Endothelial cell of umbilical vein (primary cell): ENCODE measurements at regions not wholly inside any gene's neighbourhood (a gene's known extent, or its start where the extent isn't known, plus 50 kb on each side); places are given as distances from the start of the nearest gene placed in this dataset.

ENCODE experiments used
- BruUV-seq: library from RNA; stranded (reverse); fragments of 400-500 nt; replicated peaks from 2 replicates; lab custom pipeline; 2021; lab: Mats Ljungman, UMichigan
- CTCF ChIA-PET: fragments of 300-600, 350-600 bp; sonication (Branson Sonifier 250); formaldehyde crosslinking; loops from one replicate; lab custom pipeline; 2021; ENCODE audit warnings: antibody characterized with exemption, inconsistent platforms; lab: Charles Lee
- POLR2A ChIA-PET: fragments of 300-600, 350-600 bp; sonication (Branson Sonifier 250); formaldehyde crosslinking; loops from one replicate; lab custom pipeline; 2021; ENCODE audit warnings: antibody characterized with exemption, inconsistent platforms; lab: Charles Lee
- DNase-seq: peaks from one replicate; pipeline ENCODE4 v3.0.0-alpha.2; 2011; ENCODE audit warnings: low read depth, low spot score
- FAIRE-seq: peaks from 2 replicates; lab custom pipeline; 2011; peaks lifted over from hg19 to GRCh38; lab: Jason Lieb, UNC
- H2AFZ ChIP-seq: 2 replicates; pipeline ENCODE4 v1.6.0; 2012; ENCODE audit warnings: low read depth, low read length, control low read depth, inconsistent platforms
- H3K27ac ChIP-seq: 2 replicates; pipeline ENCODE4 v1.5.1; 2011; ENCODE audit warnings: low read depth, mild to moderate bottlenecking, control low read depth, low read length, moderate library complexity; ENCODE audit not compliant: insufficient read depth
- H3K27me3 ChIP-seq, 2 experiments: 2 replicates each; pipeline versions ENCODE4 v1.6.0 to v1.6.1; 2011; ENCODE audit warnings: low read length in 2 of 2, mixed read lengths in 1 of 2; ENCODE audit not compliant: control insufficient read depth in 2 of 2, insufficient read depth in 2 of 2
- H3K36me3 ChIP-seq, 2 experiments: 2 replicates in 1 of 2; 3 replicates in 1 of 2; pipeline ENCODE4 v1.5.1; 2011; ENCODE audit warnings: low read length in 2 of 2, mild to moderate bottlenecking in 1 of 2, moderate library complexity in 1 of 2; ENCODE audit not compliant: control insufficient read depth in 2 of 2, insufficient read depth in 2 of 2; ENCODE audit errors: extremely low read depth in 1 of 2
- H3K4me1 ChIP-seq: 3 replicates; pipeline ENCODE4 v1.5.1; 2011; ENCODE audit warnings: mild to moderate bottlenecking, low read length; ENCODE audit not compliant: control insufficient read depth, insufficient read depth; ENCODE audit errors: extremely low read depth
- H3K4me2 ChIP-seq: 2 replicates; pipeline ENCODE4 v1.6.1; 2011; ENCODE audit warnings: low read length, control low read depth, mixed read lengths; ENCODE audit not compliant: insufficient read depth
- H3K4me3 ChIP-seq, 3 experiments: fragments of 200-600 bp in 1 of 3; sonication (generic), shearing (Covaris generic) in 1 of 3; replicated peaks in 1 of 3; 2 replicates each; pipeline ENCODE4 v1.5.1; 2011 to 2016; ENCODE audit warnings: control low read depth in 3 of 3, low read length in 3 of 3, mild to moderate bottlenecking in 2 of 3, inconsistent platforms in 1 of 3, low read depth in 1 of 3, moderate library complexity in 1 of 3; ENCODE audit not compliant: insufficient read depth in 1 of 3
- H3K79me2 ChIP-seq: 2 replicates; pipeline ENCODE4 v1.6.0; 2012; ENCODE audit warnings: low read length, inconsistent platforms; ENCODE audit not compliant: control insufficient read depth, insufficient read depth
- H3K9ac ChIP-seq: replicated peaks from 2 replicates; pipeline ENCODE3; 2011; ENCODE audit warnings: low read length, control low read depth; ENCODE audit not compliant: insufficient read depth; ENCODE audit errors: extremely low read depth
- H3K9me1 ChIP-seq: replicated peaks from 3 replicates; pipeline ENCODE4 v1.6.0; 2011; ENCODE audit warnings: mild to moderate bottlenecking, low read length; ENCODE audit not compliant: control insufficient read depth, insufficient read depth; ENCODE audit errors: extremely low read depth
- H3K9me3 ChIP-seq: replicated peaks from 2 replicates; pipeline ENCODE4 v1.5.1; 2012; ENCODE audit warnings: low read length, inconsistent platforms; ENCODE audit not compliant: control insufficient read depth, insufficient read depth
- H4K20me1 ChIP-seq: replicated peaks from 2 replicates; pipeline ENCODE3; 2011; ENCODE audit warnings: mild to moderate bottlenecking, low read length; ENCODE audit not compliant: control insufficient read depth, insufficient read depth; ENCODE audit errors: extremely low read depth
- CTCF ChIP-seq, 2 donors: IDR thresholded peaks; 1 replicate in 1 of 2; 2 replicates in 1 of 2; pipeline ENCODE4 v1.5.1; 2011; ENCODE audit warnings: low read length in 2 of 2, mild to moderate bottlenecking in 2 of 2, moderate library complexity in 2 of 2, control low read depth in 1 of 2, inconsistent platforms in 1 of 2, low read depth in 1 of 2; ENCODE audit not compliant: insufficient read depth in 1 of 2; ENCODE audit errors: extremely low read depth in 1 of 2
- EZH2 ChIP-seq: IDR thresholded peaks from 2 replicates; pipeline ENCODE4 v1.6.1; 2012; ENCODE audit warnings: borderline replicate concordance, low read depth, mild to moderate bottlenecking, moderate library complexity, low read length, inconsistent platforms; ENCODE audit not compliant: severe bottlenecking
- FOS ChIP-seq: IDR thresholded peaks from 2 replicates; pipeline ENCODE4 v1.6.1; 2011; ENCODE audit warnings: mild to moderate bottlenecking, low read length, moderate library complexity, borderline replicate concordance; ENCODE audit not compliant: insufficient read depth
- GATA2 ChIP-seq: IDR thresholded peaks from 2 replicates; pipeline ENCODE4 v1.7.0; 2011; ENCODE audit warnings: low read depth, mild to moderate bottlenecking, moderate library complexity, mixed read lengths, low read length; ENCODE audit not compliant: insufficient read length, insufficient read depth
- JUN ChIP-seq: IDR thresholded peaks from 2 replicates; pipeline ENCODE4 v1.6.1; 2011; ENCODE audit warnings: borderline replicate concordance, low read depth; ENCODE audit not compliant: insufficient read length, insufficient read depth
- MAX ChIP-seq: IDR thresholded peaks from 2 replicates; pipeline ENCODE4 v1.6.1; 2011; ENCODE audit not compliant: insufficient read depth, insufficient read length
- MYC ChIP-seq: IDR thresholded peaks from one replicate; pipeline ENCODE4 v1.6.1; 2011; ENCODE audit warnings: mild to moderate bottlenecking, low read depth, low read length
- POLR2A ChIP-seq: IDR thresholded peaks from 2 replicates; pipeline ENCODE4 v1.6.1; 2012; ENCODE audit warnings: low read depth, mild to moderate bottlenecking, control low read depth, low read length
- POLR2AphosphoS5 ChIP-seq: IDR thresholded peaks from 2 replicates; pipeline ENCODE4 v1.6.1; 2012; ENCODE audit warnings: low read depth, mild to moderate bottlenecking, control low read depth, low read length, moderate library complexity; ENCODE audit not compliant: insufficient read depth
- dilution Hi-C: fragments of 300-500 bp; cut with MboI; formaldehyde crosslinking; loops from one replicate; pipeline ENCODE4 v1.15.0; 2019; ENCODE audit warnings: low sequenced_read_pairs; ENCODE audit not compliant: extremely low pct_ligation_motif_present
- intact Hi-C: fragments of 100-400 bp; cut with micrococcal nuclease; formaldehyde crosslinking; loops from one replicate; pipeline ENCODE4 v1.10.0; 2022

GRCh38 chr11:109308551-109308950, 113.4 kb upstream of the C11orf87 start:
- no peaks in the 10 kb centered on the region for H3K27me3 ChIP-seq
- H3K9ac ChIP-seq = no peak overlapping the region
- FAIRE-seq (no peak), DNase-seq (no peak)
- no peak overlapping the region for H3K27ac ChIP-seq
- no peaks in the 10 kb centered on the region for H4K20me1 ChIP-seq
- H3K9me1 ChIP-seq = no peaks in the 10 kb centered on the region
- no TSS peak for BruUV-seq
- H3K4me3 ChIP-seq = no peak overlapping the region
- dilution Hi-C loops = no loop called here
- POLR2A ChIA-PET = no interaction called here
- CTCF ChIA-PET = interaction anchor here (0.7 to 0.8 kb wide), 2 partner anchors 9 to 611 kb away, joined by 3 to 4 read pairs; no protein-coding TSS in a partner anchor
- TF ChIP-seq FOS = no peak
- TF ChIP-seq POLR2A = no peak
- no peak for TF ChIP-seq MYC
- no peak for TF ChIP-seq POLR2AphosphoS5
- TF ChIP-seq GATA2 = no peak
- no peak for TF ChIP-seq JUN
- no peaks in the 10 kb centered on the region for H3K4me1 ChIP-seq
- H3K4me2 ChIP-seq = no peak overlapping the region
- no peak overlapping the region for H2AFZ ChIP-seq
- H3K36me3 ChIP-seq = no peaks in the 10 kb centered on the region
- H3K79me2 ChIP-seq = no peaks in the 10 kb centered on the region
- intact Hi-C loops = no loop called here
- H3K9me3 ChIP-seq = no peaks in the 10 kb centered on the region

GRCh38 chr11:109309153-109309552, 112.8 kb upstream of the C11orf87 start:
- BruUV-seq = no TSS peak

More at GRCh38 chr11:109309153-109309552, 112.8 kb upstream of the C11orf87 start:
- H3K9me3 ChIP-seq = no peaks in the 10 kb centered on the region
- H3K9ac ChIP-seq = no peak overlapping the region
- intact Hi-C loops = no loop called here
- no peak overlapping the region for H3K27ac ChIP-seq
- H2AFZ ChIP-seq = no peak overlapping the region
- ChIA-PET CTCF (interaction anchor here (0.7 to 0.8 kb wide), 2 partner anchors 8 to 611 kb away, joined by 3 to 4 read pairs; no protein-coding TSS in a partner anchor), POLR2A (no interaction called here)
- no peaks in the 10 kb centered on the region for H3K79me2 ChIP-seq
- no peak overlapping the region for H3K4me3 ChIP-seq
- no peaks in the 10 kb centered on the region for H3K36me3 ChIP-seq
- dilution Hi-C loops = no loop called here
- TF ChIP-seq GATA2 = no peak
- no peak for TF ChIP-seq JUN
- no peak for TF ChIP-seq MYC
- no peak for TF ChIP-seq MAX
- no peak for TF ChIP-seq EZH2
- no peak for TF ChIP-seq POLR2AphosphoS5
- TF ChIP-seq CTCF (IDR thresholded peaks at IDR 0.05; ENCODE audit: extremely low read depth in 1 of 2, insufficient read depth in 1 of 2, low read depth in 1 of 2, low read length in 2 of 2) = no peak
- no peak for TF ChIP-seq POLR2A
- TF ChIP-seq FOS = no peak
- FAIRE-seq = no peak
- H3K4me2 ChIP-seq = no peak overlapping the region
- no peaks in the 10 kb centered on the region for H4K20me1 ChIP-seq
- H3K4me1 ChIP-seq = no peaks in the 10 kb centered on the region
- H3K27me3 ChIP-seq = no peaks in the 10 kb centered on the region
- no peaks in the 10 kb centered on the region for H3K9me1 ChIP-seq
- DNase-seq = no peak
